B cell (primary cell): ENCODE measurements at regions not wholly inside any gene's neighbourhood (a gene's known extent, or its start where the extent isn't known, plus 50 kb on each side); places are given as distances from the start of the nearest gene placed in this dataset.

ENCODE experiments used
- CTCF ChIP-seq: fragments of 200-600 bp; IDR thresholded peaks from one replicate; pipeline ENCODE4 v1.8.0; 2022; ENCODE audit warnings: antibody characterized with exemption, mild to moderate bottlenecking
- EZH2 ChIP-seq: IDR thresholded peaks from 2 replicates; pipeline ENCODE4 v1.6.1; 2012; ENCODE audit warnings: borderline replicate concordance, low read depth, mild to moderate bottlenecking, moderate library complexity, low read length; ENCODE audit not compliant: insufficient read depth, poor library complexity, severe bottlenecking

GRCh38 chr16:73298562-73298961 is 250.6 kb upstream of the ZFHX3 start:
- TF ChIP-seq CTCF, result no peak
- no peak for TF ChIP-seq EZH2
